Esophagus muscularis mucosa (tissue), 4 donors: ENCODE measurements at regions not wholly inside any gene's neighbourhood (a gene's known extent, or its start where the extent isn't known, plus 50 kb on each side); places are given as distances from the start of the nearest gene placed in this dataset.

ENCODE experiments used
- DNase-seq: peaks from one replicate; pipeline ENCODE4 v3.0.0-alpha.2; 2017; ENCODE audit errors: extremely low spot score
- H3K27ac ChIP-seq, 4 donors: fragments of 200-600 bp; sonication (generic); replicated peaks in 1 of 4; 1 replicate in 3 of 4; 2 replicates in 1 of 4; pipeline ENCODE4 v1.5.1; 2016 to 2019; ENCODE audit warnings: mild to moderate bottlenecking in 1 of 4
- H3K27me3 ChIP-seq, 4 donors: fragments of 200-600 bp; sonication (generic); one replicate each; pipeline versions ENCODE4 v1.5.1 to v1.6.0; 2016 to 2019
- H3K36me3 ChIP-seq, 4 donors: fragments of 200-600 bp; sonication (generic); one replicate each; pipeline ENCODE4 v1.5.1; 2016 to 2019
- H3K4me1 ChIP-seq, 4 donors: fragments of 200-600 bp; sonication (generic); one replicate each; pipeline ENCODE4 v1.5.1; 2016 to 2019
- H3K4me3 ChIP-seq, 4 donors: fragments of 200-600 bp; sonication (generic); 1 replicate in 2 of 4; 2 replicates in 2 of 4; pipeline ENCODE4 v1.5.1; 2016 to 2019; ENCODE audit warnings: mild to moderate bottlenecking in 4 of 4, moderate library complexity in 1 of 4
- H3K9me3 ChIP-seq, 4 donors: fragments of 200-600 bp; sonication (generic); 1 replicate in 3 of 4; 2 replicates in 1 of 4; pipeline ENCODE4 v1.5.1; 2016 to 2019
- CTCF ChIP-seq, 3 experiments: fragments of 200-600 bp in 2 of 3; fragments of 450-650 bp in 1 of 3; sonication (generic) in 2 of 3; IDR thresholded peaks; one replicate each; pipeline ENCODE4 v1.5.1; 2017 to 2019; ENCODE audit warnings: antibody characterized with exemption in 3 of 3, mild to moderate bottlenecking in 2 of 3, moderate library complexity in 1 of 3
- EP300 ChIP-seq: sonication (generic); formaldehyde crosslinking; IDR thresholded peaks from one replicate; pipeline ENCODE4 v1.6.1; 2017; ENCODE audit warnings: antibody characterized with exemption
- POLR2A ChIP-seq: fragments of 450-650 bp; IDR thresholded peaks from one replicate; pipeline ENCODE4 v1.6.1; 2017; ENCODE audit warnings: antibody characterized with exemption, moderate library complexity, mild to moderate bottlenecking, low read depth
- POLR2AphosphoS5 ChIP-seq, 2 donors: sonication (generic); formaldehyde crosslinking; IDR thresholded peaks; one replicate each; pipeline ENCODE4 v1.6.1; 2017; ENCODE audit warnings: antibody characterized with exemption in 2 of 2
- WGBS: methylation state at CpG from one replicate; pipeline ENCODE4 v1.1.5; 2018; 5-methylcytosine and 5-hydroxymethylcytosine counted together
- intact Hi-C: fragments of 100-400 bp; cut with DNase I; formaldehyde crosslinking; loops from one replicate; pipeline ENCODE4 v1.15.1; 2023

- TF ChIP-seq POLR2A, result no peak
- no peak for TF ChIP-seq EP300
- no peak for TF ChIP-seq CTCF (IDR thresholded peaks at IDR 0.05)
- TF ChIP-seq POLR2AphosphoS5 (IDR thresholded peaks at IDR 0.05), result no peak
- H3K27me3 ChIP-seq, result no peaks in the 10 kb centered on the region
- WGBS, result 48% methylated on average over 2 of the region's 2 CpGs
- no peak overlapping the region for H3K27ac ChIP-seq
- no peak overlapping the region for H3K4me3 ChIP-seq
- no peaks in the 10 kb centered on the region for H3K36me3 ChIP-seq
- DNase-seq, result no peak
- intact Hi-C loops, result no loop called here
- H3K9me3 ChIP-seq, result no peaks in the 10 kb centered on the region
- H3K4me1 ChIP-seq, result peaks cover 0 to 7% (median 4%) of the 10 kb centered on the region in 4 donors
Observed at GRCh38 chr11:24068197-24068596, 428.7 kb upstream of the LUZP2 start.

GRCh38 chr11:24070435-24070834 is 426.4 kb upstream of the LUZP2 start:
- H3K4me1 ChIP-seq, result peaks cover 0 to 7% (median 4%) of the 10 kb centered on the region in 4 donors
- H3K36me3 ChIP-seq, result no peaks in the 10 kb centered on the region
- H3K9me3 ChIP-seq, result no peaks in the 10 kb centered on the region
- intact Hi-C loops, result no loop called here
- TF ChIP-seq POLR2A, result no peak
- no peak for TF ChIP-seq POLR2AphosphoS5 (IDR thresholded peaks at IDR 0.05)
- TF ChIP-seq EP300, result no peak
- no peak for TF ChIP-seq CTCF (IDR thresholded peaks at IDR 0.05)
- WGBS, result 84% methylated on average over 3 of the region's 3 CpGs
- no peak overlapping the region for H3K27ac ChIP-seq
- no peaks in the 10 kb centered on the region for H3K27me3 ChIP-seq
- H3K4me3 ChIP-seq, result no peak overlapping the region
- DNase-seq, result no peak

GRCh38 chr11:24078018-24078417 is 418.8 kb upstream of the LUZP2 start:
- H3K4me3 ChIP-seq, result no peak overlapping the region
- intact Hi-C loops, result no loop called here
- TF ChIP-seq CTCF (IDR thresholded peaks at IDR 0.05) (no peak), POLR2A (no peak), POLR2AphosphoS5 (IDR thresholded peaks at IDR 0.05) (no peak), EP300 (no peak)
- WGBS, result 58% methylated on average over 3 of the region's 3 CpGs
- DNase-seq, result no peak
- no peaks in the 10 kb centered on the region for H3K27me3 ChIP-seq
- H3K9me3 ChIP-seq, result no peaks in the 10 kb centered on the region
- no peak overlapping the region for H3K27ac ChIP-seq
- H3K36me3 ChIP-seq, result no peaks in the 10 kb centered on the region
- peaks cover 0 to 9% (median 1%) of the 10 kb centered on the region in 4 donors for H3K4me1 ChIP-seq

GRCh38 chr11:24082241-24082640 is 414.6 kb upstream of the LUZP2 start:
- peaks cover 0 to 9% (median 2%) of the 10 kb centered on the region in 4 donors for H3K4me1 ChIP-seq
- TF ChIP-seq CTCF (IDR thresholded peaks at IDR 0.05), result no peak
- no peak overlapping the region for H3K4me3 ChIP-seq
- no peak overlapping the region for H3K27ac ChIP-seq
- H3K36me3 ChIP-seq, result no peaks in the 10 kb centered on the region
- H3K27me3 ChIP-seq, result no peaks in the 10 kb centered on the region
- no peaks in the 10 kb centered on the region for H3K9me3 ChIP-seq
- intact Hi-C loops, result no loop called here
- DNase-seq, result no peak
- 50% methylated on average over 1 of the region's 1 CpG for WGBS

- intact Hi-C loops, result no loop called here
- Histone ChIP-seq H3K27me3 (no peaks in the 10 kb centered on the region), H3K4me1 (peaks cover 0 to 8% (median 2%) of the 10 kb centered on the region in 4 donors), H3K36me3 (no peaks in the 10 kb centered on the region), H3K9me3 (no peaks in the 10 kb centered on the region), H3K4me3 (no peak overlapping the region), H3K27ac (no peak overlapping the region)
- WGBS, result 74% methylated on average over 1 of the region's 1 CpG
- no peak for DNase-seq
- TF ChIP-seq EP300 (no peak), POLR2A (no peak), CTCF (IDR thresholded peaks at IDR 0.05) (no peak), POLR2AphosphoS5 (IDR thresholded peaks at IDR 0.05) (no peak)
Observed at GRCh38 chr11:24082860-24083259, 414.0 kb upstream of the LUZP2 start.
